ENCODE measurements at regions not wholly inside any gene's neighbourhood (a gene's known extent, or its start where the extent isn't known, plus 50 kb on each side); places are given as distances from the start of the nearest gene placed in this dataset.
"Not testable (repeated sequence)": the region's sequence is repeated elsewhere in the genome, so short reads cannot be mapped to it uniquely, and the experiment has no call there.

GRCh38 chr10:61818251-61818650 is 83.2 kb upstream of the ARID5B start:
- DNase-seq (ENCODE audit: low read depth): not testable (repeated sequence)

- DNase-seq (ENCODE audit: low read depth): no peak
Measured at GRCh38 chr10:61819208-61819607, 82.3 kb upstream of the ARID5B start.

- DNase-seq (ENCODE audit: low read depth): no peak
Measured at GRCh38 chr10:61821153-61821552, 80.3 kb upstream of the ARID5B start.

GRCh38 chr10:61821693-61822092 is 79.8 kb upstream of the ARID5B start:
- DNase-seq (ENCODE audit: low read depth): no peak

- DNase-seq (ENCODE audit: low read depth): no peak
Measured at GRCh38 chr10:61822096-61822495, 79.4 kb upstream of the ARID5B start.

GRCh38 chr10:61822781-61823230 is 78.7 kb upstream of the ARID5B start:
- DNase-seq (ENCODE audit: low read depth): no peak

GRCh38 chr10:61825001-61825400 is 76.5 kb upstream of the ARID5B start:
- DNase-seq (ENCODE audit: low read depth): no peak

- no peak for DNase-seq (ENCODE audit: low read depth)
Measured at GRCh38 chr10:61825628-61826027, 75.9 kb upstream of the ARID5B start.

- DNase-seq (ENCODE audit: low read depth): no peak
Measured at GRCh38 chr10:61828034-61828433, 73.5 kb upstream of the ARID5B start.

GRCh38 chr10:61828788-61829187 is 72.7 kb upstream of the ARID5B start:
- DNase-seq (ENCODE audit: low read depth): no peak

- DNase-seq (ENCODE audit: low read depth): no peak
Measured at GRCh38 chr10:61830072-61830845, 71.2 kb upstream of the ARID5B start.

- DNase-seq (ENCODE audit: low read depth): no peak
Measured at GRCh38 chr10:61830846-61831273, 70.6 kb upstream of the ARID5B start.

GRCh38 chr10:61832866-61833481 is 68.5 kb upstream of the ARID5B start:
- no peak for DNase-seq (ENCODE audit: low read depth)

GRCh38 chr10:61834519-61834918 is 67.0 kb upstream of the ARID5B start:
- no peak for DNase-seq (ENCODE audit: low read depth)

- peak; percentile 30 for DNase-seq (ENCODE audit: low read depth)
Measured at GRCh38 chr10:61835069-61835945, 66.2 kb upstream of the ARID5B start.

- no peak for DNase-seq (ENCODE audit: low read depth)
Measured at GRCh38 chr10:61835946-61836887, 65.3 kb upstream of the ARID5B start.

- no peak for DNase-seq (ENCODE audit: low read depth)
Measured at GRCh38 chr10:61836888-61837754, 64.4 kb upstream of the ARID5B start.

- DNase-seq (ENCODE audit: low read depth): no peak
Measured at GRCh38 chr10:61837755-61838171, 63.7 kb upstream of the ARID5B start.

GRCh38 chr10:61839916-61840315 is 61.6 kb upstream of the ARID5B start:
- no peak for DNase-seq (ENCODE audit: low read depth)

GRCh38 chr10:61840403-61840802 is 61.1 kb upstream of the ARID5B start:
- no peak for DNase-seq (ENCODE audit: low read depth)
